ENCODE measurements at regions not wholly inside any gene's neighbourhood (a gene's known extent, or its start where the extent isn't known, plus 50 kb on each side); places are given as distances from the start of the nearest gene placed in this dataset.

GRCh38 chr12:59916988-59917387, 321.2 kb downstream of the SLC16A7 start:
- TF ChIP-seq PRDM1 (tag by site-specific recombination; IDR thresholded peaks at IDR 0.05) (no peak), CTCF (tag by site-specific recombination; IDR thresholded peaks at IDR 0.05) (no peak), ZNF792 (tag by site-specific recombination; IDR thresholded peaks at IDR 0.05) (no peak), ZNF280C (tag by site-specific recombination; IDR thresholded peaks at IDR 0.05) (no peak), ZBTB1 (tag by site-specific recombination; IDR thresholded peaks at IDR 0.05) (no peak), PBX3 (CRISPR knock-in tag; IDR thresholded peaks at IDR 0.05) (no peak), ZNF292 (tag by site-specific recombination; IDR thresholded peaks at IDR 0.05; ENCODE audit: borderline replicate concordance, low read depth) (no peak)

Measured in HEK293 (cell line).